Jurkat, Clone E6-1 (cell line): ENCODE measurements at regions not wholly inside any gene's neighbourhood (a gene's known extent, or its start where the extent isn't known, plus 50 kb on each side); places are given as distances from the start of the nearest gene placed in this dataset.

Experiments used
- DNase-seq: peaks from one replicate; pipeline ENCODE4 v3.0.0-alpha.2; 2011; ENCODE audit warnings: low read depth, low spot score
- H3K4me3 ChIP-seq: 2 replicates; pipeline ENCODE4 v1.5.1; 2011; ENCODE audit warnings: mild to moderate bottlenecking, low read length, control low read depth, moderate library complexity

- DNase-seq, result no peak
- H3K4me3 ChIP-seq, result no peak overlapping the region
These were observed 569.1 kb upstream of the ID4 start for GRCh38 chr6:19268117-19268516.

GRCh38 chr6:19268718-19269117, 568.5 kb upstream of the ID4 start:
- no peak for DNase-seq
- no peak overlapping the region for H3K4me3 ChIP-seq

GRCh38 chr6:19269341-19269898, 567.8 kb upstream of the ID4 start:
- no peak for DNase-seq
- H3K4me3 ChIP-seq, result no peak overlapping the region

- H3K4me3 ChIP-seq, result no peak overlapping the region
- no peak for DNase-seq
These were observed 566.6 kb upstream of the ID4 start for GRCh38 chr6:19270616-19271015.

GRCh38 chr6:19279273-19279684, 557.9 kb upstream of the ID4 start:
- DNase-seq, result no peak
- H3K4me3 ChIP-seq, result no peak overlapping the region

- H3K4me3 ChIP-seq, result no peak overlapping the region
- DNase-seq, result no peak
These were observed 549.2 kb upstream of the ID4 start for GRCh38 chr6:19287928-19288327.

- no peak overlapping the region for H3K4me3 ChIP-seq
- DNase-seq, result no peak
These were observed 547.7 kb upstream of the ID4 start for GRCh38 chr6:19289457-19289856.

- no peak overlapping the region for H3K4me3 ChIP-seq
- DNase-seq, result no peak
These were observed 539.3 kb upstream of the ID4 start for GRCh38 chr6:19297880-19298279.

GRCh38 chr6:19298421-19298820, 538.7 kb upstream of the ID4 start:
- no peak for DNase-seq
- H3K4me3 ChIP-seq, result no peak overlapping the region

- DNase-seq, result no peak
- no peak overlapping the region for H3K4me3 ChIP-seq
These were observed 538.0 kb upstream of the ID4 start for GRCh38 chr6:19299129-19299528.

GRCh38 chr6:19301980-19302379, 535.2 kb upstream of the ID4 start:
- DNase-seq, result no peak
- no peak overlapping the region for H3K4me3 ChIP-seq

GRCh38 chr6:19303383-19303782, 533.8 kb upstream of the ID4 start:
- H3K4me3 ChIP-seq, result no peak overlapping the region
- DNase-seq, result no peak

GRCh38 chr6:19309661-19310060, 527.5 kb upstream of the ID4 start:
- H3K4me3 ChIP-seq, result no peak overlapping the region
- DNase-seq, result no peak

- no peak for DNase-seq
- H3K4me3 ChIP-seq, result no peak overlapping the region
These were observed 525.4 kb upstream of the ID4 start for GRCh38 chr6:19311786-19312185.

- DNase-seq, result no peak
- no peak overlapping the region for H3K4me3 ChIP-seq
These were observed 524.8 kb upstream of the ID4 start for GRCh38 chr6:19312241-19312978.

- no peak overlapping the region for H3K4me3 ChIP-seq
- DNase-seq, result no peak
These were observed 519.7 kb upstream of the ID4 start for GRCh38 chr6:19317431-19317986.

- no peak overlapping the region for H3K4me3 ChIP-seq
- no peak for DNase-seq
These were observed 518.2 kb upstream of the ID4 start for GRCh38 chr6:19319005-19319404.

GRCh38 chr6:19320111-19320581, 517.0 kb upstream of the ID4 start:
- H3K4me3 ChIP-seq, result no peak overlapping the region
- DNase-seq, result no peak

GRCh38 chr6:19322691-19323485, 514.3 kb upstream of the ID4 start:
- no peak for DNase-seq
- no peak overlapping the region for H3K4me3 ChIP-seq

- no peak for DNase-seq
- H3K4me3 ChIP-seq, result no peak overlapping the region
These were observed 512.8 kb upstream of the ID4 start for GRCh38 chr6:19324376-19324775.
